ENCODE measurements at regions not wholly inside any gene's neighbourhood (a gene's known extent, or its start where the extent isn't known, plus 50 kb on each side); places are given as distances from the start of the nearest gene placed in this dataset.
A peak's percentile ranks its signal among the peaks of the same experiment; 100 is the strongest.

- Histone ChIP-seq H4K20me1 (ENCODE audit: insufficient read depth, low read length) (no peaks in the 10 kb centered on the region), H3K79me2 (ENCODE audit: low read length) (no peaks in the 10 kb centered on the region), H3K9ac (ENCODE audit: low read length) (no peak overlapping the region), H3K36me3 (replicated peaks; ENCODE audit: low read depth, low read length) (no peaks in the 10 kb centered on the region), H3K27ac (ENCODE audit: low read length) (no peak overlapping the region), H3K27me3 (ENCODE audit: low read depth, low read length) (no peaks in the 10 kb centered on the region), H3K4me3 (ENCODE audit: low read length) (no peak overlapping the region), H3K4me1 (ENCODE audit: low read length) (peaks cover 5% of the 10 kb centered on the region; the same call in 1 of the 2 replicates), H3K4me2 (ENCODE audit: low read length) (no peak overlapping the region), H2AFZ (ENCODE audit: low read depth, low read length) (no peak overlapping the region), H3K9me3 (ENCODE audit: insufficient read depth, low read length) (no peaks in the 10 kb centered on the region)
- TF ChIP-seq EZH2phosphoT487 (IDR thresholded peaks at IDR 0.05; ENCODE audit: low read depth) (no peak), CTCF (IDR thresholded peaks at IDR 0.05; ENCODE audit: low read depth, low read length) (no peak)
Observed at GRCh38 chr2:122873951-122874350, 1118.5 kb downstream of the TSN start.

DNA sequence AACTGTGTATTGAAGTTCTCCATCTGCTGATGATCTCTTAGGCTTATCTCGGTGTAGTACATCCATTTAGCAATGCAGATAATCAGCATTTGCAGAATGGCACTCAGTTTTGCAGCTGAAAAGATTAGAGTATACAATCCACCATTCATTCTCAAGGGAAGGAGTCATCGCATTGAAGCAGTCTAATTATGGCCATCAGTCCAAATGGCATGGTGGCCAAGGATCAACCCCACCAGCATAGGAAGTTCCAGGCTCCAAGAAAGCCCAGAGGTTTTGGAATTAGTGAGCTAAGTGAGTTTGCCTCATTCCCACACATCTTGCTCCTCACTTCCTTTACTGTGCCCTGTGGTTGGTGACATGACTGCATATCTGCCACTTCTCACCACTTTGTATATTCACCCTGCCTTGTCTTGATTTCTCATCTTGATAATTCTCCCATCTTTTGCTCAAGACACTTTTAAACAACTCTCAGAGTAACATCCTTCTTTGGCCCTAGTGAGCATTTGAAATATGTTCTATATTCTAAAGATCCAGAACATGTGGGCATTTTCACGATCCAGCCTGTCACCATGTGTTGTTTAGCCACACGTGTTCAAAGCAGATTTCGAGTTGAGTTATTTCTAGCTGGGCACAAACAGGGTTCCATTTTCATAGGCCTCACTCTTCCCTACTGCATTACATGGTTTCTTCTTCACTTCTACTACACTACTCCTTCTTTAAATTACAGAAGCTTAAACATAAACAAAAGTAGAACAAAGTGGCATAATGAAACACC is 1119.8 kb downstream of the TSN start:
- Histone ChIP-seq H3K4me2 (ENCODE audit: low read length) (no peak overlapping the region), H4K20me1 (ENCODE audit: insufficient read depth, low read length) (no peaks in the 10 kb centered on the region), H3K27me3 (ENCODE audit: low read depth, low read length) (no peaks in the 10 kb centered on the region), H3K27ac (ENCODE audit: low read length) (no peak overlapping the region), H3K9me3 (ENCODE audit: insufficient read depth, low read length) (no peaks in the 10 kb centered on the region), H3K4me3 (ENCODE audit: low read length) (no peak overlapping the region), H2AFZ (ENCODE audit: low read depth, low read length) (no peak overlapping the region), H3K79me2 (ENCODE audit: low read length) (no peaks in the 10 kb centered on the region), H3K4me1 (ENCODE audit: low read length) (peaks cover 5% of the 10 kb centered on the region; the same call in 1 of the 2 replicates), H3K36me3 (replicated peaks; ENCODE audit: low read depth, low read length) (no peaks in the 10 kb centered on the region), H3K9ac (ENCODE audit: low read length) (no peak overlapping the region)
- TF ChIP-seq EZH2phosphoT487 (IDR thresholded peaks at IDR 0.05; ENCODE audit: low read depth) (no peak), CTCF (IDR thresholded peaks at IDR 0.05; ENCODE audit: low read depth, low read length) (no peak)

GRCh38 chr2:122883849-122884248 is 1128.4 kb downstream of the TSN start:
- no peaks in the 10 kb centered on the region for H4K20me1 ChIP-seq (ENCODE audit: insufficient read depth, low read length)
- H3K27ac ChIP-seq (ENCODE audit: low read length) = peak overlapping the region; percentile 56
- peaks cover 21% of the 10 kb centered on the region for H3K4me1 ChIP-seq (ENCODE audit: low read length)
- H2AFZ ChIP-seq (ENCODE audit: low read depth, low read length) = peak overlapping the region; percentile 26; the same call in 1 of the 2 replicates
- peak overlapping the region; percentile 42 for H3K4me3 ChIP-seq (ENCODE audit: low read length)
- H3K9ac ChIP-seq (ENCODE audit: low read length) = no peak overlapping the region; the same call in 1 of the 2 replicates
- H3K27me3 ChIP-seq (ENCODE audit: low read depth, low read length) = no peaks in the 10 kb centered on the region
- H3K4me2 ChIP-seq (ENCODE audit: low read length) = peak overlapping the region; percentile 52
- no peaks in the 10 kb centered on the region for H3K9me3 ChIP-seq (ENCODE audit: insufficient read depth, low read length)
- no peaks in the 10 kb centered on the region for H3K79me2 ChIP-seq (ENCODE audit: low read length)
- TF ChIP-seq EZH2phosphoT487 (IDR thresholded peaks at IDR 0.05; ENCODE audit: low read depth) (no peak), CTCF (IDR thresholded peaks at IDR 0.05; ENCODE audit: low read depth, low read length) (no peak)
- H3K36me3 ChIP-seq (replicated peaks; ENCODE audit: low read depth, low read length) = no peaks in the 10 kb centered on the region

DNA sequence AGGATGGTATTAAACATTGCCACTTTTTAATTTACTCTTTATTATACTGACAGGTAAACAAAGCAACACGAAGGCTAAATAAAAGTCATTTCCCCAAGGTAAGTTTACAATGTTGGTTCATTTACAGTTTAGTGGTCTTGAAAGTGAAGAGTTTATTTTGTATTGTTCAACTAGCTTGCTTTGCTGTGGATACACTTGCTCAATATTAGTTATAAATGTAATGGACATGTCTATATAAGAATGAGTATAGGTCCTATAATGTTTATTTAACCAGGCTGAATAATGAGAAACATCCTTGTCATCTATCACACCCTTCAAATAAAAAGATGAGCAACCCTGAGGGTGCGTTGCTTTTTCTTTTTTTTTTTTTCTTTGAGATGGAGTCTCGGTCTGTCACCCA is 1129.4 kb downstream of the TSN start:
- no peaks in the 10 kb centered on the region for H4K20me1 ChIP-seq (ENCODE audit: insufficient read depth, low read length)
- H2AFZ ChIP-seq (ENCODE audit: low read depth, low read length) = no peak overlapping the region
- H3K79me2 ChIP-seq (ENCODE audit: low read length) = no peaks in the 10 kb centered on the region
- H3K4me1 ChIP-seq (ENCODE audit: low read length) = peaks cover 21% of the 10 kb centered on the region
- TF ChIP-seq CTCF (IDR thresholded peaks at IDR 0.05; ENCODE audit: low read depth, low read length) (no peak), EZH2phosphoT487 (IDR thresholded peaks at IDR 0.05; ENCODE audit: low read depth) (no peak)
- H3K27me3 ChIP-seq (ENCODE audit: low read depth, low read length) = no peaks in the 10 kb centered on the region
- no peak overlapping the region for H3K4me3 ChIP-seq (ENCODE audit: low read length)
- no peak overlapping the region for H3K9ac ChIP-seq (ENCODE audit: low read length)
- no peaks in the 10 kb centered on the region for H3K36me3 ChIP-seq (replicated peaks; ENCODE audit: low read depth, low read length)
- no peaks in the 10 kb centered on the region for H3K9me3 ChIP-seq (ENCODE audit: insufficient read depth, low read length)
- H3K4me2 ChIP-seq (ENCODE audit: low read length) = no peak overlapping the region
- no peak overlapping the region for H3K27ac ChIP-seq (ENCODE audit: low read length)

Measured in OCI-LY3 (cell line).